ENCODE measurements at regions not wholly inside any gene's neighbourhood (a gene's known extent, or its start where the extent isn't known, plus 50 kb on each side); places are given as distances from the start of the nearest gene placed in this dataset.
A peak's percentile ranks its signal among the peaks of the same experiment; 100 is the strongest.
"Not testable (repeated sequence)": the region's sequence is repeated elsewhere in the genome, so short reads cannot be mapped to it uniquely, and the experiment has no call there.

- DNase-seq, result not testable (repeated sequence)
Observed at GRCh38 chr10:46204482-46205102, 82.2 kb upstream of the ANTXRL start.

GRCh38 chr10:46210427-46210826 is 76.4 kb upstream of the ANTXRL start:
- not testable (repeated sequence) for DNase-seq

- no peak for DNase-seq
Observed at GRCh38 chr10:46215426-46215825, 71.4 kb upstream of the ANTXRL start.

- no peak for DNase-seq
Observed at GRCh38 chr10:46216003-46216634, 70.7 kb upstream of the ANTXRL start.

- DNase-seq, result no peak
Observed at GRCh38 chr10:46216836-46217751, 69.7 kb upstream of the ANTXRL start.

- DNase-seq, result no peak
Observed at GRCh38 chr10:46217752-46218453, 68.9 kb upstream of the ANTXRL start.

GRCh38 chr10:46218921-46219320 is 67.9 kb upstream of the ANTXRL start:
- no peak for DNase-seq

- not testable (repeated sequence) for DNase-seq
Observed at GRCh38 chr10:46219431-46219990, 67.3 kb upstream of the ANTXRL start.

- no peak for DNase-seq
Observed at GRCh38 chr10:46220187-46220586, 66.6 kb upstream of the ANTXRL start.

GRCh38 chr10:46220872-46221538 is 65.8 kb upstream of the ANTXRL start:
- DNase-seq, result no peak

- DNase-seq, result no peak
Observed at GRCh38 chr10:46222364-46222935, 64.3 kb upstream of the ANTXRL start.

- DNase-seq, result no peak
Observed at GRCh38 chr10:46223064-46223480, 63.7 kb upstream of the ANTXRL start.

GRCh38 chr10:46223626-46224413 is 63.0 kb upstream of the ANTXRL start:
- DNase-seq, result no peak

- no peak for DNase-seq
Observed at GRCh38 chr10:46224414-46224682, 62.4 kb upstream of the ANTXRL start.

- no peak for DNase-seq
Observed at GRCh38 chr10:46225597-46225996, 61.2 kb upstream of the ANTXRL start.

- no peak for DNase-seq
Observed at GRCh38 chr10:46226232-46226631, 60.6 kb upstream of the ANTXRL start.

- DNase-seq, result no peak
Observed at GRCh38 chr10:46226900-46227558, 59.8 kb upstream of the ANTXRL start.

- no peak for DNase-seq
Observed at GRCh38 chr10:46227571-46227935, 59.2 kb upstream of the ANTXRL start.

GRCh38 chr10:46227936-46228562 is 58.7 kb upstream of the ANTXRL start:
- DNase-seq, result no peak

GRCh38 chr10:46228563-46229071 is 58.2 kb upstream of the ANTXRL start:
- DNase-seq, result peak; percentile 68

Measured in midbrain (tissue), 1 donor.